GM19240 (cell line): ENCODE measurements at regions not wholly inside any gene's neighbourhood (a gene's known extent, or its start where the extent isn't known, plus 50 kb on each side); places are given as distances from the start of the nearest gene placed in this dataset.

Source experiments
- DNase-seq: peaks from one replicate; pipeline ENCODE4 v3.0.0; 2011; ENCODE audit warnings: low spot score; ENCODE audit not compliant: insufficient read length

GRCh38 chr7:115135769-115136410, 214.0 kb downstream of the MDFIC start:
- peak; percentile 4 for DNase-seq

GRCh38 chr7:115135146-115135545, 213.3 kb downstream of the MDFIC start:
- no peak for DNase-seq

DNA sequence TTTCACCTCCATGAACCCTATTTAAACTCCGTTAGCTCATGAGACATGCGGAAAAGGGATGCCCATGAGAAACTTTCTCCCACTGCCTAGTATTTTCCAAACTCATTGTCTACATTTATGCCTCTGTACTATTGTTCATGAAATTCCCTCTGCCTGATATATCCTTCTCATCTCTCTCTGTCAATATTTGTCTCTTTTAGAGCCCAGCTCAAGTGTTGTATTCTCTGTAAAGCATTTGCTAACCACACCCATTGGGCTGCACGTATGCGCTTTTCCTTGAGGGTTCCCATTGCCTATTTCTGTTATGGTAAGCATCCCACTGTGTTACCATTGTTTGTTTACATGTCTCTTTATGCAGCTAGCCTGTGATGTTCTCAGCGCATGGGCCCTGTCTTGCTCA, 211.4 kb downstream of the MDFIC start:
- DNase-seq = no peak

DNA sequence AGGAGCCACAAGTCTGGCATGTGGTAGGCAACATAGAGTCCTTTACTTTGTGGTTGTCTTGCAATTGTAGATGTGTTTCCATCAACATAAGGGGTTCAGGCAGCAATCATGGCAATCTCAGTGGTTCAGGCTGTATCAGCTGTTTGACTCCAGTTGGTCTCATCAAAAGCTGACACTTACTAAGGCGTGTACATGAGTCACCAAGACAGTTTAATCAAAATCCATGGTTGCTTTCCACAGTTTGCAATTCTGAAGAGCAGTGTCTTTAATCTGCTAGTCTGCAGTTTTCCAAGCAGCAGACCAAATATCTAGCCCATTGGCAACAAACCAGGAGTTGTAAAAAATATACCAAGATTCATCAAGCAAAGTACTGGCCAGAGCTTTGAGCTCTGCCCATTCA, 210.2 kb downstream of the MDFIC start:
- no peak for DNase-seq

GRCh38 chr7:115128154-115128553, 206.3 kb downstream of the MDFIC start:
- no peak for DNase-seq

- DNase-seq = no peak
Observed at GRCh38 chr7:115127399-115128021, 205.6 kb downstream of the MDFIC start.

DNA sequence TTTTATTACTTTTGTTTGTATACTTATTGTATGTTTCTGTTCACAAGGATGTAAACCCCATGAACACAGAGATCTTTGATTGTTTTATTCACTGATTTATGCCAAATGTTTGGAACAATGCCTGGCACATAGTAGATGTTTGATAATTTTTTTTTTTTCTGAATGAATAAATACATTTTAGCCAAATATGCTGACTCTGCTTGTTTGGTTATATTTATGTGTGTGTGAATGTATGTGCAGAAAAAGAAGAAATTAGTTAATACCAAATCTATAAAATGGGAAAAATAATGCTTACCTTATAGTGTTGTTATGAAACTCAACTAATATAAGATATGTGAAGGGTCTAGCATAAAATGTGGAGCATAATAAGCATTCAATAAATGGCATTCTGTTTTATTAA, 203.9 kb downstream of the MDFIC start:
- no peak for DNase-seq

DNA sequence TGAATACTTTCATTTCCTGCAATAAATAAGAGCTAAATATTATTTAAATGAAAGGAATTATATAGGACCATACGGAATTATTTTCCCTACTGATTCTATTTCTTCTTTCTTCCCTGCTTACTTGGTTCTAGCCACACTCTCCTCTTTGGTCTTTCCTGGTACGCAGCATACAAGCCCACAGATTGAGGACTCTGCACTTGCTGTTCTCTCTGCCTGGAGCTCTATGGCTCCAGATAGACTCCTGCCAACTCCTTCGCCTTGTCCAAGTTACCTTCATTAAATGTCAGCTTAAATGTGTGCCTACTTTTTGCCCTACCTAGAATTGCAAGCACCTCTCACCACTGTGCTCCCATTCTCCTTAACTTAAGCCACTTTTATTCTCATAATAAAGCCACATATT, 203.4 kb downstream of the MDFIC start:
- DNase-seq = no peak

GRCh38 chr7:115124409-115124939, 202.6 kb downstream of the MDFIC start:
- DNase-seq = no peak

DNA sequence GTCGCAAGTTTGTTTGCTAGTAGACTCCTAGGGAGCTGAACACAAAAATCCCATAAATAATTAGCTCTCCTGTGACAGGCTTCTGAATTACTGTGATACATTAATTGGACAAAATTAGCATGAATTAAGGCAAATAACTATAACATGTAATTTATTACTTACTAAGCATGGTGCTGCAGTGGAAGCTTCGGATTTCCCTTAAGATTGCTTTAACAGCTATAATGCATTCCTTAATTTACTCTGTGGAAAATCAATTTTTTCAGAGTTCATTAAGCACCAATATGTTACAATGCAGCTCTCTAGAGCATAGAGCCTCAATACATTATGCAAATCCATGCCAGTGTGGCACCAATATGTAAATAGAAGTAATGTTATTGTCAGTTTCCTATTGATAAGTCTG, 201.5 kb downstream of the MDFIC start:
- no peak for DNase-seq

DNA sequence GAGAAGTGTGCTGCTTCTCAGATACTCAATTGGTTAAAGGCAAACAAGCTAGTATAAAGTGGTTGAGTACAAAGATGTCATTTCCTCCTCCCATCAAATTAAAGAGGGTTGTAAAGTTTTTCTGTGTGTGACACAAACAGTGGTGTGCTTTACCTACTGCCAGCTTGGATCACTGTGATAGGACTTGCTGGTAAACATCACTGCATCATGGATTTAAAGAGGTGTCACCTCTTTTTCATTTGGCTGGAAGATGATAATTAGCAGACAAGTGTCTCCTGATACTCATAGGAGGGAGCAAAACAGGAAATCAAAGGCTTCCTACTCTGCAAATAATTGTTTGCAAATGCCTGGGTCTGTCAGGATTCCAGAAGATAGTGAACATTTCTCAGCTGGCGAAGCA, 200.5 kb downstream of the MDFIC start:
- DNase-seq = no peak

DNA sequence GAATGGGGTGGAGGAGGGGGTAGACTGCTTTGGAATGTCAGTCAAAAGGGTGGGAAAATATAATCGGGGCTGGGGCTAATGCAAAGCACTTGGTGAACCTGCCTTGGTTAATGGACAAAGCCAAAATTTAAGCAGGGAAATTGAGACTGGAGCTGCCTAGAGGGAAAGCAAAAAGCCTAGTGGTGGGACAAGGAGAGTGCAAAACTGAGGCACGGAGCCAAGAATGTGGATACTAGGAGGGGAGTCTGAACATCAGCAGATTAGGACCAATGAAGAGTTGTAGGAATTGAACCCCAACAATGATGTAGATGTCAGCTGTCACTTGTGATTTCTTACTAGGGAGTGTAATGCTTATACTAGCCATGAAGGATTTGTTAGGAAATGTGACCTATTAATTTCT, 195.9 kb downstream of the MDFIC start:
- no peak for DNase-seq

DNA sequence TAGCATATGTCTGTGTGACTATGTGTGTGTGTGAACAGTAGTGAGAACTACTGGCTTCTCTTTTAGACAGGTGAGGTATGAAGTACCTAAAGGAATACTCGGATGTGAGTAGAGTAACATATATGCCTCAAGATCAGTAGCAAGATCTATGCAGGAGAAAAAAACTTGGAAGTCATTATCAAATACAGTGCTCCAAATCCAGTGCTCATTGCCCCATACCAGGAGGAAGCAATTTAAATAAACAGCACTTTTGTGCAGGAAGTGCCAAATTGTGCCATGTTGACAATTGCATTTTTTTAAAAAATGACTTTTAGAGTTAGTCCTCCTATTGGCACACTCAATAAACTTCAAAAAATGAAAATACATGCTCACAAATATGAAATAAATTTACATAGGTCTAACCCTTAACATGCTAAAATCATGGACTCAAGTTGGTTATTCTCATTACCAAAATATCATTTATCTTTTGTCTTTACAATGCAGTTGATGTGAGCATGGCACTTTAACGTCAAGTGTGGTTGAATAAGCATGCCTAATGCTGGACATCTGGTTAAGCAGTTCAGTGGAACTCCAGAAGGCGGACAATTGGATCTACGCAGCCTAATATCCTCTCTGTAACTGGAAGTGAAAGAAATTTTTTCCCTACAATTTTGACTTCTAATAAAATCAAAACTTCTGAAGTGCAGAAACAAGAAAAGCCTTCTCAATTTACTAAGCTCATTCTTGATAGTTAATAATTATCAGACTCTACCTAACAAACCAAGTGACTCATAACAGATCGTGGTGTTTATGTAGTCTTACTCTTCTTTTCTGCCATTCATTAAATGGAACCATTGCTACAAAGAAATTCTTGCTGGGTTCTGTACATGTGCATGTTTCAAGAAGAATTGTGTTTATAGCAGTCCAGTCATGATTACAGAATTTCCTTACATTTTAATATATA, 195.2 kb downstream of the MDFIC start:
- no peak for DNase-seq

DNA sequence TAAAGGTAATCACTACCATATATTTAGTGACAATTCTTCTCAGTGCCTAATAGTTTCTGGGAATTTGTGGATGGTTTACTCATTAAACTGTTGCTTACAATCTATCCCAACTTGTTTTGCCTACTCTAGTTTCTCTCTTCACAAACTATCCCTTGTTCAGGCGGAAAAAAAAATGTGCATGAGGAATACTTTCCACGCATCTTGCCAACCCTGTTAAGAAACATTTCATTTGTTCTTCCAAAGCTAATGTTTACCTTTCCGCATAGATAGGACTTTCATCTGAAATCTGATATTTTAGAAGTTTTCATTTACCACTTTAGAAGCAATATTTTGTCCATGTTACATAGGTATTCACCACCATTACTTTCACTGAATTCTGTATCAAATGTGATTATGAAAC, 191.9 kb downstream of the MDFIC start:
- DNase-seq = no peak

DNA sequence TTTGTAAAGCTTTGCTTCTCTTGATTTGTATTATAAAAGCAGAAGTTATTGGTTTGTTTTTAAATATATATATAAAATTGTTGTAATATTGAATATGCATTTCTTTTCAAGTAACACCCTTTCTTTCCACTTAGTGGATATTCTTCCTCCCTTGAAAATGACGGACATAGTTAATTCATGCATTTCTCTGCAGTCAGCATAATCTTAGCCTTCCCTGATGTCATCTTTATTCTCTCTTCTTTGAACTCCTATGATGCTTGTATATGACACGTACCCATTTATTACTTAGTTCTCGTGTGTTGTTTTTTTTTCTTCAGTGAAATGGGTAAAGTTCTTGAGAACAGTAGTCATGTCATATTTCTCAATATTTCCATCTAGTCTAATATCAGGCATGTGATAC, 191.2 kb downstream of the MDFIC start:
- no peak for DNase-seq

GRCh38 chr7:115110523-115110922, 188.6 kb downstream of the MDFIC start:
- no peak for DNase-seq

DNA sequence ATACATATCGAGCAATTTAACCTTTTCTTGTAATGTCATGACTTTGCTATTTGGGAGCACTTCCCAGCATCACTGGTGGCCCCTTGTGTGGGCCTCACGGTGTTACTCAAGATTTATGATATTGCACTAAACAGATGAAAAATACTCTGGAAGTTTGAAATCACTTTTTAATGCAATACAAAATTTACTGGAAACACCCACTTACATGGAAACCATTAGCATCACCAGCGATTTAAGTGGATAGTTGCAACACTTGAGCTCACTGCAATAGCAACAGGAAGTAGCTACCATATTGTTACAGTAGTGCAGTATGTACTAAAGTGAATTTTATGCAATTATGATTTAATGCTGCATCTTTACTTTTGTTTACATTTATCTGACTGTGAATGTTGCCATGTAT, 184.4 kb downstream of the MDFIC start:
- DNase-seq = no peak

DNA sequence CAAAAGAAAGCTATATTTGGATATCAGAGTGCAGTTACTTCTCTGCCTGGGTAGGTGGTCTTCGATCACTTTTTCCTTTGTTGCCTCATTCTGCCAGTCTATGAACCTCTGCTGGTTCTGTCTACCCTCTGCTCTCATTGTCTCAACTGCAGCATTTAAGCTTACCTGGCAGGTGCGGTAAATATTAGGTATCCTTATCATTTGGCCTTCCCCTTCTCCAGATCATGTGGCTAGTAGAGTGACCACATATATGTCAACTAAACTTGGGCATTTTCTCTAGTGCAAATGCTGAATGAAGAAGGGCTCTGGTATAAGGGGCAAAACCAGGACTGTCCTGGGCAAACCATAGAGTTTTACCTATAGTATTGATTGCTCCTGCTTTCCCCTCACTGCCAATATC, 180.8 kb downstream of the MDFIC start:
- DNase-seq = no peak

GRCh38 chr7:115101199-115101598, 179.3 kb downstream of the MDFIC start:
- DNase-seq = no peak

DNA sequence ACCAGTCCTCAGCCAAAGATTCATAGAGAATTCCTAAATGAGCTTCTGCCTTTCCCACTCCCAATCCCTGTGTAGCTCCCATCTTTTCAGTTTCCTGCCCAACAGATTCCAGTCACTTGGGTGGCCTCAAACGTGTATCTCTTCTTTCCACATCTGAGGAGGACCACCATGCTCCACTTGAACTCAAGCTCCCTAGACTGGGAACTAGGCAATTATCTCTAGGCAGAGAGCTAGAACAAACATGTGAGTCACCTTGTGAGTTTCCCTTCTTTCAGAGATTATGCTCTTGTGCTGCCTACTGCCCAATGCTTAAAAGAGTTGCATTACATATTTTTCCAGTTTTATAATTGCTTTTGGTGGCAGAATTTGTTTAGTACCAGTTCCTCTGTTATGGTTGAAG, 178.0 kb downstream of the MDFIC start:
- DNase-seq = no peak

DNA sequence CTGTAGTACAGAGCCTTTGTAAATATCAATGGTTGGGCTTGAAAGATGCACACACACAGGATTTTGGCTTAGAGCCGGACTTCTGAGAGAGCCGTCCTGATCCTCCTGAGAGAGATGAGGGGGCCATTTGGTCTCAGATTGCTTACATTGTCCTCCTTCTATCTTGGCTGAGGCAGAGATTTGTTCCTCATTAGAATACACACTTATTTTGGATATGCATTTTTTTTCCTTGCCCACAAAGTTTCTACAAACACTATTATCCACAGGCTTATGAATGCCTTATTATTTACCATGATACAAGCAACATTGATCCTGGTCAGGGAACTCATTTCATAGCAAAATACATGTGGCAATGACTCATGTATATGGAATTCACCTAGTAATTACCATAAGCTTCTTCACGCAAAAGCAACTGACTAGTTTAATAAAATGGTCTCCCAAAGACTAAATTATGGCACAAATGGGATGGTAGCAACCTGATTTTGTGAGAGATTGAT, 175.3 kb downstream of the MDFIC start:
- no peak for DNase-seq

DNA sequence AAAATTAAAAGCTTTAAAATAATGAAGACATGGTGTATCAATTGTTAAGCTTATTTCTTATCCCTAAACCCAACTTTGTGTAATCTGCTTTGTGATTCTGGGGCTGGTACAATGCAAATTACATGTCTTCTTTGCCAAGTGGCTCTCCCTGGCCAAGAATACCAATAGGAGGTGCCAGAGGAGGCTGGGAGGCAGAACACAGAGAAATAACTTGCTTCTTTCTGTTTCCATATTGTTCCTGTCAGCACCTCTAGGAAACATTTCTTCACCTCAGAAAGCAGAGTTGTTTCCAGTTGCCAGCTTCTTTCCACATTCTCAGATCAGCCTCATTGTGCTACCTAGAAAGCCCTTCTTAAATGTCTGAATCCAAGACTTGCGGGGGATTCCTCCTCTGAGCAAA, 174.4 kb downstream of the MDFIC start:
- DNase-seq = no peak
